HCT116 (cell line): ENCODE measurements at regions not wholly inside any gene's neighbourhood (a gene's known extent, or its start where the extent isn't known, plus 50 kb on each side); places are given as distances from the start of the nearest gene placed in this dataset.

Source experiments
- ATAC-seq: fragments of 200-7000 bp; cut with Tn5 transposase; 2 replicates; pipeline ENCODE4 v1.9.1; 2020; ENCODE audit warnings: mild to moderate bottlenecking, moderate library complexity
- BruUV-seq: library from RNA; stranded (reverse); fragments of 400-500 nt; replicated peaks from 2 replicates; lab custom pipeline; 2021; lab: Mats Ljungman, UMichigan
- CTCF ChIA-PET: fragments of 300-600 bp; sonication (Branson Sonifier 250); formaldehyde crosslinking; loops from one replicate; lab custom pipeline; 2021; ENCODE audit warnings: antibody characterized with exemption; lab: Charles Lee
- POLR2A ChIA-PET: fragments of 300-600, 350-600 bp; sonication (Branson Sonifier 250); formaldehyde crosslinking; loops from one replicate; lab custom pipeline; 2021; ENCODE audit warnings: antibody characterized with exemption; lab: Charles Lee
- RAD21 ChIA-PET, 2 experiments: fragments of 300-600 bp; sonication (Branson Sonifier 250); formaldehyde crosslinking; loops; one replicate each; lab custom pipeline; 2023; ENCODE audit warnings: low total read pairs in 2 of 2; ENCODE audit not compliant: uncharacterized antibody in 2 of 2, unreplicated experiment in 2 of 2, low non-redundant PET in 1 of 2; lab: Charles Lee
- DNase-seq: peaks from one replicate; pipeline ENCODE4 v3.0.0-alpha.2; 2010; ENCODE audit warnings: low read depth, low spot score
- H2AFZ ChIP-seq: fragments of 200-600 bp; shearing (Covaris generic), sonication (generic); 2 replicates; pipeline ENCODE4 v1.6.1; 2017; ENCODE audit warnings: low read depth, mixed run types, mixed read lengths, antibody characterized with exemption, low read length; ENCODE audit not compliant: poor library complexity, severe bottlenecking
- H3K27ac ChIP-seq: 2 replicates; pipeline ENCODE4 v1.5.1; 2012; ENCODE audit warnings: low read depth, low read length
- H3K27me3 ChIP-seq: fragments of 200-600 bp; sonication (generic); 2 replicates; pipeline ENCODE4 v1.6.1; 2016; ENCODE audit warnings: mixed run types, low read length, mixed read lengths; ENCODE audit not compliant: insufficient read depth
- H3K36me3 ChIP-seq, 2 experiments: fragments of 200-500 bp in 1 of 2; fragments of 200-600 bp in 1 of 2; sonication (Bioruptor generic) in 1 of 2; sonication (generic) in 1 of 2; 2 replicates each; pipeline versions ENCODE4 v1.5.1 to v1.6.1; 2014 to 2016; ENCODE audit warnings: low read length in 2 of 2, inconsistent platforms in 1 of 2, mixed read lengths in 1 of 2, mixed run types in 1 of 2; ENCODE audit not compliant: insufficient read depth in 2 of 2, control insufficient read depth in 1 of 2
- H3K4me1 ChIP-seq, 2 experiments: fragments of 200-600 bp in 1 of 2; sonication (generic) in 1 of 2; 2 replicates each; pipeline versions ENCODE4 v1.5.1 to v1.6.1; 2012 to 2017; ENCODE audit warnings: low read length in 2 of 2, inconsistent platforms in 1 of 2, mild to moderate bottlenecking in 1 of 2, mixed read lengths in 1 of 2, mixed run types in 1 of 2, moderate library complexity in 1 of 2; ENCODE audit not compliant: insufficient read depth in 2 of 2, control insufficient read depth in 1 of 2
- H3K4me2 ChIP-seq: fragments of 200-600 bp; sonication (generic); 2 replicates; pipeline ENCODE4 v1.6.1; 2017; ENCODE audit warnings: mixed run types, low read length, mixed read lengths
- H3K4me3 ChIP-seq, 2 experiments: fragments of 200-600 bp in 1 of 2; sonication (generic) in 1 of 2; replicated peaks in 1 of 2; 2 replicates each; pipeline ENCODE4 v1.5.1; 2011 to 2016; ENCODE audit warnings: low read length in 2 of 2, control low read depth in 1 of 2, low read depth in 1 of 2, mild to moderate bottlenecking in 1 of 2, mixed read lengths in 1 of 2, mixed run types in 1 of 2
- H3K79me2 ChIP-seq: fragments of 200-600 bp; sonication (generic); 2 replicates; pipeline ENCODE4 v1.6.1; 2017; ENCODE audit warnings: mild to moderate bottlenecking, mixed run types, low read length, moderate library complexity, mixed read lengths; ENCODE audit not compliant: insufficient read depth
- H3K9ac ChIP-seq: fragments of 200-600 bp; sonication (generic); 2 replicates; pipeline ENCODE4 v1.6.1; 2016; ENCODE audit warnings: low read length, mixed read lengths
- H3K9me2 ChIP-seq: fragments of 200-600 bp; sonication (generic), shearing (Covaris generic); 2 replicates; pipeline ENCODE4 v1.6.1; 2017; ENCODE audit warnings: mixed run types, mild to moderate bottlenecking, moderate library complexity; ENCODE audit not compliant: insufficient read depth
- H3K9me3 ChIP-seq, 2 experiments: fragments of 200-500 bp in 1 of 2; fragments of 200-600 bp in 1 of 2; sonication (Bioruptor generic) in 1 of 2; sonication (generic) in 1 of 2; 2 replicates each; pipeline ENCODE4 v1.6.1; 2014 to 2017; ENCODE audit warnings: low read length in 2 of 2, mixed read lengths in 2 of 2, inconsistent platforms in 1 of 2, low read depth in 1 of 2, mild to moderate bottlenecking in 1 of 2, mixed run types in 1 of 2, moderate library complexity in 1 of 2; ENCODE audit not compliant: control insufficient read depth in 1 of 2, insufficient read depth in 1 of 2
- H4K20me1 ChIP-seq: fragments of 200-600 bp; sonication (generic), shearing (Covaris generic); 2 replicates; pipeline ENCODE4 v1.6.1; 2017; ENCODE audit warnings: mixed run types, mild to moderate bottlenecking, moderate library complexity; ENCODE audit not compliant: insufficient read depth
- ATF3 ChIP-seq: IDR thresholded peaks from 2 replicates; pipeline ENCODE4 v1.6.1; 2012
- CBX3 ChIP-seq: IDR thresholded peaks from 2 replicates; pipeline ENCODE4 v1.6.1; 2012; ENCODE audit warnings: low read depth
- CEBPB ChIP-seq: IDR thresholded peaks from 2 replicates; pipeline ENCODE4 v1.6.1; 2012; ENCODE audit warnings: low read depth
- EGR1 ChIP-seq: IDR thresholded peaks from 2 replicates; pipeline ENCODE4 v1.6.1; 2012; ENCODE audit warnings: low read depth
- EZH2 ChIP-seq: fragments of 200-600 bp; sonication (generic); IDR thresholded peaks from 2 replicates; pipeline ENCODE4 v1.6.1; 2017; ENCODE audit warnings: antibody characterized with exemption, mixed run types
- EZH2phosphoT487 ChIP-seq: fragments of 200-600 bp; IDR thresholded peaks from 2 replicates; pipeline ENCODE4 v1.6.1; 2018; ENCODE audit warnings: antibody characterized with exemption, borderline replicate concordance
- JUND ChIP-seq: IDR thresholded peaks from 2 replicates; pipeline ENCODE4 v1.6.1; 2012
- MAX ChIP-seq: IDR thresholded peaks from 2 replicates; pipeline ENCODE4 v1.6.1; 2012
- POLR2A ChIP-seq: IDR thresholded peaks from 2 replicates; pipeline ENCODE4 v1.7.0; 2011; ENCODE audit warnings: borderline replicate concordance; ENCODE audit not compliant: insufficient read depth, insufficient read length; ENCODE audit errors: extremely low read depth
- RAD21 ChIP-seq: IDR thresholded peaks from 2 replicates; pipeline ENCODE4 v1.6.1; 2012; ENCODE audit warnings: low read depth, mild to moderate bottlenecking
- REST ChIP-seq: IDR thresholded peaks from 2 replicates; pipeline ENCODE4 v1.6.1; 2012; ENCODE audit warnings: low read depth
- SIN3A ChIP-seq: IDR thresholded peaks from 2 replicates; pipeline ENCODE4 v1.6.1; 2012; ENCODE audit warnings: low read depth
- SP1 ChIP-seq: IDR thresholded peaks from 2 replicates; pipeline ENCODE4 v1.6.1; 2012; ENCODE audit warnings: low read depth
- SRF ChIP-seq: IDR thresholded peaks from 2 replicates; pipeline ENCODE4 v1.6.1; 2012; ENCODE audit warnings: low read depth
- TCF7L2 ChIP-seq: IDR thresholded peaks from 2 replicates; pipeline ENCODE4 v1.7.0; 2011; ENCODE audit warnings: borderline replicate concordance, inconsistent platforms; ENCODE audit not compliant: insufficient read depth, insufficient read length; ENCODE audit errors: extremely low read depth
- YY1 ChIP-seq: IDR thresholded peaks from 2 replicates; pipeline ENCODE4 v1.6.1; 2011; ENCODE audit warnings: low read length, low read depth, moderate library complexity, mild to moderate bottlenecking; ENCODE audit not compliant: insufficient replicate concordance; ENCODE audit errors: extremely low read depth
- intact Hi-C: fragments of 100-400 bp; cut with micrococcal nuclease; formaldehyde crosslinking; loops from 2 replicates; pipeline ENCODE4 v1.10.0; 2022
- TF ChIP-seq, protein P1 (sequence below), 3 experiments: fragments of 200-600 bp in 1 of 3; sonication (generic) in 1 of 3; IDR thresholded peaks in 2 of 3; conservative IDR thresholded peaks in 1 of 3; 2 replicates each; pipeline ENCODE4 v1.5.1; 2012 to 2017; ENCODE audit warnings: low read depth in 2 of 3, low read length in 2 of 3, antibody characterized with exemption in 1 of 3, borderline replicate concordance in 1 of 3, control low read depth in 1 of 3, mild to moderate bottlenecking in 1 of 3, mixed read lengths in 1 of 3, mixed run types in 1 of 3, moderate library complexity in 1 of 3; ENCODE audit not compliant: insufficient read depth in 1 of 3
- TF ChIP-seq, protein P2 (sequence below): IDR thresholded peaks from 2 replicates; pipeline ENCODE4 v1.6.1; 2011; ENCODE audit warnings: mild to moderate bottlenecking, low read length, moderate library complexity; ENCODE audit not compliant: insufficient replicate concordance; ENCODE audit errors: extremely low read depth

DNA sequence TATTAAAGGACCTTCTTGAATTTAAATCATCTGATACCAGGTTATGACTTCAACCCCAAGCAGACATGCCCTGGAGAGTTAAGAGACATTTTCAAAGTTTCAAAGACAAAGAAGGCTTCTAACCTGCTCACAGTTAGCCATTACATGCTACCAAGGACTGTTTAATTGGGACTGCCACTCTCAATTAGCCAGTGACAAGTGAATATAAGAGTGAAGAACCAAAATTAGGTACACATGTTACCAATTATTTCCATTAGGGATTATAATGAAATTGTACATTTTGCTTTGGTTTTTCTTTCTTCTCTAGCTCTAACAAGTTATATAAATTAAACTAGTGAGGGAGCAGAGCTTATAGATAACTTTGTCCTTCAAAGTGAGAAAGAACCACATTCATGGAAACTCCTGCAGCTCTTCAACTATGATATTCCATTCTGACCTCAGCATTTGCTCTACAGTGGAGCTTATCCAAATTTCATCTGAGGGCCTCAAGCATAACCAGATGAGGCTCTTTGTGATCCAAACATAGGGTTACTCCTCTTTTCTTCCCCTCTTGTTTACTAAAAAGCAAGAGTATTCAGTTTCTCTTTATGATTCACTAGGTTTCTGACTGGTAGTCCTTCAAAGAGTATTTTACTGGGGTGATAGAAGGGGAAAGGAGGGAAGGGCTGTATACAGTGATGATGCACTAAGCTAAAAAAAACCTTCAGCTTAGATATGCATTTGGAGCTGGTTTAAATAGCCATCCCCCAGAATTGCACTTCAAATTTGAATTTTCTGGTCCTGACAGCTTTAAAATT lies 91.3 kb downstream of the DUSP6 start:
- no peaks in the 10 kb centered on the region for H3K79me2 ChIP-seq
- H4K20me1 ChIP-seq = no peaks in the 10 kb centered on the region
- no peaks in the 10 kb centered on the region for H3K9me3 ChIP-seq
- no peak overlapping the region for H3K9ac ChIP-seq
- CTCF ChIA-PET = no interaction called here
- intact Hi-C loops = no loop called here
- no peaks in the 10 kb centered on the region for H3K4me1 ChIP-seq
- no peak overlapping the region for H2AFZ ChIP-seq
- H3K4me2 ChIP-seq = no peak overlapping the region
- POLR2A ChIA-PET = no interaction called here
- BruUV-seq = no TSS peak
- TF ChIP-seq POLR2A (no peak), EZH2phosphoT487 (no peak), CEBPB (no peak), SRF (no peak), EGR1 (no peak), TCF7L2 (no peak), SP1 (no peak), CBX3 (no peak), RAD21 (no peak), ATF3 (no peak), MAX (no peak), JUND (no peak), EZH2 (no peak), REST (no peak), YY1 (no peak), SIN3A (no peak)
- TF ChIP-seq, protein P1, sequence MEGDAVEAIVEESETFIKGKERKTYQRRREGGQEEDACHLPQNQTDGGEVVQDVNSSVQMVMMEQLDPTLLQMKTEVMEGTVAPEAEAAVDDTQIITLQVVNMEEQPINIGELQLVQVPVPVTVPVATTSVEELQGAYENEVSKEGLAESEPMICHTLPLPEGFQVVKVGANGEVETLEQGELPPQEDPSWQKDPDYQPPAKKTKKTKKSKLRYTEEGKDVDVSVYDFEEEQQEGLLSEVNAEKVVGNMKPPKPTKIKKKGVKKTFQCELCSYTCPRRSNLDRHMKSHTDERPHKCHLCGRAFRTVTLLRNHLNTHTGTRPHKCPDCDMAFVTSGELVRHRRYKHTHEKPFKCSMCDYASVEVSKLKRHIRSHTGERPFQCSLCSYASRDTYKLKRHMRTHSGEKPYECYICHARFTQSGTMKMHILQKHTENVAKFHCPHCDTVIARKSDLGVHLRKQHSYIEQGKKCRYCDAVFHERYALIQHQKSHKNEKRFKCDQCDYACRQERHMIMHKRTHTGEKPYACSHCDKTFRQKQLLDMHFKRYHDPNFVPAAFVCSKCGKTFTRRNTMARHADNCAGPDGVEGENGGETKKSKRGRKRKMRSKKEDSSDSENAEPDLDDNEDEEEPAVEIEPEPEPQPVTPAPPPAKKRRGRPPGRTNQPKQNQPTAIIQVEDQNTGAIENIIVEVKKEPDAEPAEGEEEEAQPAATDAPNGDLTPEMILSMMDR (IDR thresholded peaks at IDR 0.05 in 2 of 3, conservative IDR thresholded peaks at IDR 0.05 in 1 of 3; ENCODE audit: borderline replicate concordance in 1 of 3, insufficient read depth in 1 of 3, low read depth in 2 of 3, low read length in 2 of 3) = no peak
- TF ChIP-seq, protein P2, sequence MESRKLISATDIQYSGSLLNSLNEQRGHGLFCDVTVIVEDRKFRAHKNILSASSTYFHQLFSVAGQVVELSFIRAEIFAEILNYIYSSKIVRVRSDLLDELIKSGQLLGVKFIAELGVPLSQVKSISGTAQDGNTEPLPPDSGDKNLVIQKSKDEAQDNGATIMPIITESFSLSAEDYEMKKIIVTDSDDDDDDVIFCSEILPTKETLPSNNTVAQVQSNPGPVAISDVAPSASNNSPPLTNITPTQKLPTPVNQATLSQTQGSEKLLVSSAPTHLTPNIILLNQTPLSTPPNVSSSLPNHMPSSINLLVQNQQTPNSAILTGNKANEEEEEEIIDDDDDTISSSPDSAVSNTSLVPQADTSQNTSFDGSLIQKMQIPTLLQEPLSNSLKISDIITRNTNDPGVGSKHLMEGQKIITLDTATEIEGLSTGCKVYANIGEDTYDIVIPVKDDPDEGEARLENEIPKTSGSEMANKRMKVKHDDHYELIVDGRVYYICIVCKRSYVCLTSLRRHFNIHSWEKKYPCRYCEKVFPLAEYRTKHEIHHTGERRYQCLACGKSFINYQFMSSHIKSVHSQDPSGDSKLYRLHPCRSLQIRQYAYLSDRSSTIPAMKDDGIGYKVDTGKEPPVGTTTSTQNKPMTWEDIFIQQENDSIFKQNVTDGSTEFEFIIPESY = no peak
- H3K27me3 ChIP-seq = no peaks in the 10 kb centered on the region
- H3K9me2 ChIP-seq = 0 out of 2 replicates have a peak, but pooled peaks cover 4% of the 10 kb centered on the region
- RAD21 ChIA-PET = no interaction called here
- no peaks in the 10 kb centered on the region for H3K36me3 ChIP-seq
- DNase-seq = no peak
- ATAC-seq = no peak
- H3K27ac ChIP-seq = no peak overlapping the region
- no peak overlapping the region for H3K4me3 ChIP-seq
